Ovary (tissue), 7 donors: ENCODE measurements at regions not wholly inside any gene's neighbourhood (a gene's known extent, or its start where the extent isn't known, plus 50 kb on each side); places are given as distances from the start of the nearest gene placed in this dataset.
"Not testable (repeated sequence)": the region's sequence is repeated elsewhere in the genome, so short reads cannot be mapped to it uniquely, and the experiment has no call there.

ENCODE experiments used
- DNase-seq, 5 donors: peaks; one replicate each; pipeline ENCODE4 v3.0.0-alpha.2; 2019 to 2020
- H3K27ac ChIP-seq, 2 donors: fragments of 200-600 bp; one replicate each; pipeline versions ENCODE4 v1.5.1 to v1.8.0; 2019 to 2022
- H3K27me3 ChIP-seq: fragments of 200-600 bp; one replicate; pipeline ENCODE4 v1.8.0; 2022
- H3K36me3 ChIP-seq: fragments of 200-600 bp; sonication (generic); one replicate; pipeline ENCODE4 v1.5.1; 2019
- H3K4me1 ChIP-seq: one replicate; pipeline ENCODE4 v1.8.1; 2013; ENCODE audit warnings: mild to moderate bottlenecking, moderate library complexity; ENCODE audit not compliant: insufficient read depth
- H3K4me3 ChIP-seq: fragments of 200-600 bp; sonication (generic); one replicate; pipeline ENCODE4 v1.5.1; 2017
- H3K9me3 ChIP-seq, 2 donors: fragments of 200-600 bp in 1 of 2; sonication (generic) in 1 of 2; one replicate each; pipeline versions ENCODE4 v1.5.1 to v1.8.1; 2013 to 2019; ENCODE audit warnings: mild to moderate bottlenecking in 1 of 2, moderate library complexity in 1 of 2
- EP300 ChIP-seq: sonication (generic); formaldehyde crosslinking; IDR thresholded peaks from one replicate; pipeline ENCODE4 v1.6.1; 2017; ENCODE audit warnings: antibody characterized with exemption
- POLR2A ChIP-seq: fragments of 450-650 bp; IDR thresholded peaks from one replicate; pipeline ENCODE4 v1.6.1; 2017; ENCODE audit warnings: antibody characterized with exemption, mild to moderate bottlenecking, moderate library complexity
- WGBS, 3 donors: extraction: QIAGEN DNeasy Blood & Tissue Kit in 1 of 3; methylation state at CpG; one replicate each; pipeline versions ENCODE4 v1.1.5 to v1.1.7; 2013 to 2017; 5-methylcytosine and 5-hydroxymethylcytosine counted together
- intact Hi-C, 4 donors: fragments of 100-400 bp; cut with DNase I; formaldehyde crosslinking; loops; one replicate each; pipeline versions ENCODE4 v1.11.0 to v1.15.1; 2022 to 2023
- TF ChIP-seq, protein P1 (sequence below), 3 donors: fragments of 450-650 bp in 2 of 3; fragments of 200-600 bp in 1 of 3; IDR thresholded peaks; one replicate each; pipeline versions ENCODE4 v1.5.1 to v1.8.0; 2016 to 2022; ENCODE audit warnings: antibody characterized with exemption in 3 of 3, mild to moderate bottlenecking in 1 of 3
- donor health status: DM: no; HTN: no; CAD: no; lungs with moderate emphysema.
- donor health status: DM: no; HTN: no; CAD: no.
- donor health status: Bipolar disorder and iron deficiency.
- donor health status: DM: no; HTN: no; CAD: no.
- donor health status: DM: yes; HTN: yes; CAD: no.

DNA sequence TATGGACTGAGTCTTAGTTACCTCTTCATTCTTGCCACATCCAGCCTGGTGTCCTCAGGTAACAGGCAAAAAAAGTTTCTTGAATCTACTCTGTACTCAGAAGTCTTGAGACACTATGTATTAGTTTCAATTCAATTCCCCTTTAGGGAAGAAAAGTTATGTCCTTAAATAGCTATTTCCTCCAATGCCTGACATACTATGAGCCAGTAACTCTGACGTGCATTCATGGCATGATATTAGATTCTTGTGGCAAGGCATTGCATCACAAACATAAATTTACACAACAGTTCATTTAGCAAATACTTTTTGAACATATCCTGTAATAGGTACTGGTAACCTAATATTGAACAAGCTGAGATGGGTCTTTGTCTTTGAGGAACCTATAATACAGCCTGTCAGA is 109.3 kb upstream of the FOXB1 start:
- DNase-seq = no peak
- no peaks in the 10 kb centered on the region for H3K4me1 ChIP-seq
- intact Hi-C loops = no loop called here
- WGBS, 3 donors = 53 to 66% (median 53%) methylated on average over 1 of the region's 1 CpG
- H3K9me3 ChIP-seq = no peaks in the 10 kb centered on the region
- TF ChIP-seq, protein P1, sequence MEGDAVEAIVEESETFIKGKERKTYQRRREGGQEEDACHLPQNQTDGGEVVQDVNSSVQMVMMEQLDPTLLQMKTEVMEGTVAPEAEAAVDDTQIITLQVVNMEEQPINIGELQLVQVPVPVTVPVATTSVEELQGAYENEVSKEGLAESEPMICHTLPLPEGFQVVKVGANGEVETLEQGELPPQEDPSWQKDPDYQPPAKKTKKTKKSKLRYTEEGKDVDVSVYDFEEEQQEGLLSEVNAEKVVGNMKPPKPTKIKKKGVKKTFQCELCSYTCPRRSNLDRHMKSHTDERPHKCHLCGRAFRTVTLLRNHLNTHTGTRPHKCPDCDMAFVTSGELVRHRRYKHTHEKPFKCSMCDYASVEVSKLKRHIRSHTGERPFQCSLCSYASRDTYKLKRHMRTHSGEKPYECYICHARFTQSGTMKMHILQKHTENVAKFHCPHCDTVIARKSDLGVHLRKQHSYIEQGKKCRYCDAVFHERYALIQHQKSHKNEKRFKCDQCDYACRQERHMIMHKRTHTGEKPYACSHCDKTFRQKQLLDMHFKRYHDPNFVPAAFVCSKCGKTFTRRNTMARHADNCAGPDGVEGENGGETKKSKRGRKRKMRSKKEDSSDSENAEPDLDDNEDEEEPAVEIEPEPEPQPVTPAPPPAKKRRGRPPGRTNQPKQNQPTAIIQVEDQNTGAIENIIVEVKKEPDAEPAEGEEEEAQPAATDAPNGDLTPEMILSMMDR (IDR thresholded peaks at IDR 0.05) = no peak
- TF ChIP-seq POLR2A (no peak), EP300 (no peak)
- no peak overlapping the region for H3K27ac ChIP-seq
- no peaks in the 10 kb centered on the region for H3K36me3 ChIP-seq
- H3K4me3 ChIP-seq = no peak overlapping the region
- no peaks in the 10 kb centered on the region for H3K27me3 ChIP-seq

- H3K9me3 ChIP-seq = no peaks in the 10 kb centered on the region
- no peak for DNase-seq
- H3K4me3 ChIP-seq = no peak overlapping the region
- H3K27me3 ChIP-seq = no peaks in the 10 kb centered on the region
- H3K4me1 ChIP-seq = no peaks in the 10 kb centered on the region
- no peaks in the 10 kb centered on the region for H3K36me3 ChIP-seq
- TF ChIP-seq POLR2A = no peak
- TF ChIP-seq, protein P1 (IDR thresholded peaks at IDR 0.05) = no peak
- no peak for TF ChIP-seq EP300
- intact Hi-C loops = no loop called here
- no peak overlapping the region for H3K27ac ChIP-seq
- WGBS, 3 donors = 12 to 31% (median 13%) methylated on average over 1 of the region's 1 CpG
Observed at GRCh38 chr15:59892985-59893384, 111.1 kb upstream of the FOXB1 start.

- 76 to 80% (median 78%) methylated on average over 1 of the region's 1 CpG for WGBS, 3 donors
- not testable (repeated sequence) for H3K27me3 ChIP-seq
Observed at GRCh38 chr15:59887870-59888269, 116.2 kb upstream of the FOXB1 start.

DNA sequence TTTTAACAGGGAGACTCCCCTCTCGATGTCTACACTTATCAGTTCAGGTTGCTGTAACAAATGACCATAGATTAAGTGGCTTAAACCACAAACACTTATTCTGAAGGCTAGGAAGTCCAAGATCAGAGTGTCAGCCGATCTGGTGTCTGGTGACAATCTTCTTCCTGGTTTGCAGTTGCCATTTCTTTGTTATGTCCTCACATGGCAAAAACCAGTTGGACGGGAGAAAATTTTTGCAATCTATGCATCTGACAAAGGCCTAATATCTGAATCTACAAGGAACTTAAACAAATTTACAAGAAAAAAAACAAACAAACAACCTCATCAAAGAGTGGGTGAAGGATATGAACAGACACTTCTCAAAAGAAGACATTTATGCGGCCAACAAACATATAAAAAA is 116.9 kb upstream of the FOXB1 start:
- no peak overlapping the region for H3K27ac ChIP-seq
- TF ChIP-seq, protein P1 (IDR thresholded peaks at IDR 0.05) = no peak
- TF ChIP-seq EP300 (no peak), POLR2A (no peak)
- no peaks in the 10 kb centered on the region for H3K27me3 ChIP-seq
- DNase-seq = no peak
- H3K4me1 ChIP-seq = no peaks in the 10 kb centered on the region
- H3K4me3 ChIP-seq = no peak overlapping the region
- H3K36me3 ChIP-seq = no peaks in the 10 kb centered on the region
- no peaks in the 10 kb centered on the region for H3K9me3 ChIP-seq
- intact Hi-C loops = no loop called here
- WGBS, 3 donors = 64 to 80% (median 68%) methylated on average over 4 of the region's 4 CpGs

More at GRCh38 chr15:59887870-59888269, 116.2 kb upstream of the FOXB1 start:
- H3K4me1 ChIP-seq, H3K27ac ChIP-seq, H3K4me3 ChIP-seq, DNase-seq, H3K36me3 ChIP-seq, H3K9me3 ChIP-seq, intact Hi-C loops: not testable (repeated sequence)

DNA sequence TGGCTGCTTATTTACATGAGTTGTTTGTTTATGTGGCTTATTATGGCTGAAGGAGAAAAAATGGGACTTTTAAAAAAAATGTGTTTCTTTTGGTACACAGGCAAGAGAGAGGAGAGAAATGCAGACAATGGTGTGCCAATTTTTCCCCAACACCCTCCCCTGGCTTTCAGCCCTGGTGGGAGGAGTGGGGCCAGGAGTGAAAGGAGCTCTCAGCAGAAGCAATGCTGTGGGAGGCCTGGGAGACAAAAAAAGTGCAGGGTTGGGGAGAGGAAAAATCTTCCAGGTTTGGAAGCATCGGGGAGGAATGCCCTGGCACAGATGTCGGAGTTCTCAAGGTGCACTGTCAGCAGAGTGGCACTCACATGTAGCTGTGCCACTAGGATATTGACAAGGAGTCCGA is 117.7 kb upstream of the FOXB1 start:
- Histone ChIP-seq H3K4me3 (no peak overlapping the region), H3K4me1 (no peaks in the 10 kb centered on the region), H3K36me3 (no peaks in the 10 kb centered on the region), H3K27ac (no peak overlapping the region), H3K27me3 (no peaks in the 10 kb centered on the region), H3K9me3 (no peaks in the 10 kb centered on the region)
- WGBS, 3 donors = 32 to 55% (median 48%) methylated on average over 3 of the region's 3 CpGs
- no peak for DNase-seq
- TF ChIP-seq EP300 (no peak), POLR2A (no peak)
- TF ChIP-seq, protein P1 (IDR thresholded peaks at IDR 0.05) = no peak
- intact Hi-C loops = no loop called here
